GM04503 (cell line): ENCODE measurements at regions not wholly inside any gene's neighbourhood (a gene's known extent, or its start where the extent isn't known, plus 50 kb on each side); places are given as distances from the start of the nearest gene placed in this dataset.
"Not testable (repeated sequence)": the region's sequence is repeated elsewhere in the genome, so short reads cannot be mapped to it uniquely, and the experiment has no call there.

ENCODE experiments used
- DNase-seq: peaks from one replicate; pipeline ENCODE4 v3.0.0-alpha.2; 2012; ENCODE audit warnings: low read depth

GRCh38 chr14:27245947-27246346 lies 648.1 kb upstream of the NOVA1 start:
- no peak for DNase-seq

DNA sequence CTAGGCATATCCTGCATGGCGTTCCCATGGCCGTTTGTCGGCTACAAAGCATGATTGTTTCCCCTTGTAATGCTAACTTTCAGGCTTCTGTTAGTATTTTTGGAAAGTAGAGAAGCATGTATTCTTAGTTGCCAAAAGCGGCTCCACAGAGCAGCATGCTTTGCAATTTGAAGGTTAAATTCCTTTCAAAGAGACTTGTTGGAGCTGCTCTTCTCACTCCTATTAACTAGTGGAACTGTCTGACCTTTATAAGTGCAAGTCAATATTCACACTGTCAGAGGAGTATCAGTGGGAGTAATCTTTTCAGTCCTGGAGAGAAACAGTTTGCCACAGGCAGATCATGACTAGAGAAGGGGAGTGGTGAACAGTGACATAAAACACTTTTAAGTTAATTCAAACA lies 656.1 kb upstream of the NOVA1 start:
- no peak for DNase-seq

GRCh38 chr14:27256805-27257204 lies 659.0 kb upstream of the NOVA1 start:
- DNase-seq = no peak

DNA sequence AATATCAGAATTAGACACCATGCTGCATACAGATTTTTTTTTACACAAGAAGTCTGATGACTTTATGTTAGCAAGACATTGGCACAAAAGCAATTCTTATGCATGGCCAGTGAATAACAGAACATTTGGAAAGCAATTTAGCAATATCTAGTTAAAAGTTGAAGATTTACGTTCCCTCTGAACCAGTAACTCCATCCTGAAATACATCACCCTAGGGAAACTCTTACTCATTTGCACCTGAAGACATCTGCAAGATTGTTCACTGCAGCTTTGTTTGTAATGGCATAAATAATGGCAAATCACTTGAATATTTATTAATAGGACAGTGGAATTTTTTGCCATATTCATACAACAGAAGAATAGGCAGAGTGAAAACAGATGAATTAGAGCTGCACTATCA lies 670.0 kb upstream of the NOVA1 start:
- DNase-seq = no peak

DNA sequence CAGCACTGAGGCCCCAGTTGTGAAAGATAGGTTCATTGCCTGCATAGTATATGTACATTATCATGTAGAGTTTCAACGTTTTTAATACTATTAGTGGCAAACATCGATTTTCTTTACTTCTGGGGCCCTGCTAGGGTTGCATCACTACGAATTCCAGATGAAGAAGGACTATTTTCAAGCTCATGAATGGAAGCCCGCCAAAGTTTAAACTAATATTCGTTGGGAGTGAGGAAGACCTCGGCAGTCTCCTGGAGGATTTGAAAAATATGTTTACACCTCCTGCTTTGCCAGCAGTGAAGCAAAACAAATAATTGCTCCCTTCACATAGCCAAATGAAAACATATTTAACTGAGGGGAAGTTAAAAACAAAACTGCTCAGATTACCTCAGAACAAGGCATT lies 672.9 kb upstream of the NOVA1 start:
- DNase-seq = no peak

DNA sequence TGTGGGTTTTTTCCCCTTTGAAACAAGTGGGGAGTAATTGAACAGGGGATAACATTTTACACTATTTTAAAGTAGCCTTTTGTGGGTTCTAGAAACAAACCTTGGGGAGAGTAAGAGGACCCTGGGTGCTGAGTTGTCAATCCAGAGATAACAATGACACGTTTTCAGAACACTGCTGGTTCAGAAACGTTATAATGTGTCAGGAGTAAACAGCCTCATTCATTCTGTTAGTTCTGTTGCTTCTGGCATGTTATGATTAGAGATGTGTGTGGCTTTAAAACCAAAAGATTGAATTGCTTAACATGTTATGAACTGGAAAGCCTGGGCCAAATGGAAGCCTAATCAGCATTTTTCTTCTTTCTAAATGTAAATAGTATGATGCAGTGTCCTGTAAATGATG lies 680.5 kb upstream of the NOVA1 start:
- DNase-seq = no peak

DNA sequence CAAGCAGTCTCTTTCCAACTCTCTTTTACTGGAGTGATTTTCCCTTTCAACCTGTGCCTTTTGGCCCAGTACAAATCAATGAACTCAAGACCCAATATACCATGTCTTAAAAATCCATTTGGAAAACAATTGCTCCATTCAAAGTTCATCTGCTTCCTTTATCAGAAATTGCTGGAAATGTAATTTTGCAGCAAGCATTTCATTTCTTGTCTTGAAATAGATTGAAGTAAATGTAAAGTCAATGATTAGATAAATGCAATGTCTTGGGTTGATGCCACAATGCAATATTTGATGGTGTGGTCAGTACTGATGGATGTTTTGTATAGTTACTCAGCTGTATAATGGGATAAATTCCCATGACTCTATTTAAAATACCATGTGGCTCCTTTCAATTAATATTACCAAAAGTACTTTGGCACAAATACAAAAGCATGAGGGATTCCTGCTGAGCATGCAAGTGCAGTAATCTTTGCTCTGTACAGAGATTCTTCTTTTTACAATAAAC lies 707.7 kb upstream of the NOVA1 start:
- no peak for DNase-seq

GRCh38 chr14:27312730-27313129 lies 714.9 kb upstream of the NOVA1 start:
- DNase-seq = not testable (repeated sequence)

DNA sequence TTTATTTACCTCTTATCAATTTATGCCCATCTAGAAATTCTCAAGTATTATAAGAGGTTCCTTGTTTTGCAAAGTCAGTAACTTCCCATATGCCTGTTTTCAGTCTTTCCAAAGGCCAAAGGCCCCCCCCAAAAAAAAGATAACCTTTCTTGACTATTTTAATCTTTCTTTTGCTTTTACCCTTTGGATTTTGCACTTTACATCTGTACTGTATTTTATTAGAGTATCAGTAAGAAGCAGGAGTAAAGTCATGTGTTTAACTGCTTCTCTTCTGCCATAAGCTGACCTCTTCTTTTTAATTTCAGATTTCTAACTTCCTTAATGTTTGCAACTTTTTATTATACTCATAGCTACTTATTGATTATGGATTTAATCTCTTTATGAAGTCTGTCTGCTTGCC lies 716.4 kb upstream of the NOVA1 start:
- DNase-seq = no peak

GRCh38 chr14:27315477-27315876 lies 717.6 kb upstream of the NOVA1 start:
- DNase-seq = no peak

DNA sequence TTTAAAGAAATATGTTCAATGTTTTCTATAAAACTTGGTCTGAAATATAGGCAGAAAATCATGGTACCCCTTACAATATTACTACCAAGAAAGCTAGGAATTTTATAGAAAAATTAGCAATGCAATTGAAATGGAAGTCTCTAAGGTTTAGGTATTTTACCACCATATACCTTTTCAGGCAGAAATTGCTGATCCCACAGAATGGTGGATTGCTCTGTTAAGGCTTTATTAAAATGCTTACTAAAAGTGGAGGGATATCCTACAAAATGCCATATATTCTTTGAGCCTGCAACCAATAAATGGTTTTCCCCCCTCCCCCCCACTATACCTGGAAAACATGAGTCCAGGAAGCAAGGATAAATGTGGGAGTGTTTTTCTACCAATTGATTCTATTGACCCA lies 718.1 kb upstream of the NOVA1 start:
- DNase-seq = no peak

DNA sequence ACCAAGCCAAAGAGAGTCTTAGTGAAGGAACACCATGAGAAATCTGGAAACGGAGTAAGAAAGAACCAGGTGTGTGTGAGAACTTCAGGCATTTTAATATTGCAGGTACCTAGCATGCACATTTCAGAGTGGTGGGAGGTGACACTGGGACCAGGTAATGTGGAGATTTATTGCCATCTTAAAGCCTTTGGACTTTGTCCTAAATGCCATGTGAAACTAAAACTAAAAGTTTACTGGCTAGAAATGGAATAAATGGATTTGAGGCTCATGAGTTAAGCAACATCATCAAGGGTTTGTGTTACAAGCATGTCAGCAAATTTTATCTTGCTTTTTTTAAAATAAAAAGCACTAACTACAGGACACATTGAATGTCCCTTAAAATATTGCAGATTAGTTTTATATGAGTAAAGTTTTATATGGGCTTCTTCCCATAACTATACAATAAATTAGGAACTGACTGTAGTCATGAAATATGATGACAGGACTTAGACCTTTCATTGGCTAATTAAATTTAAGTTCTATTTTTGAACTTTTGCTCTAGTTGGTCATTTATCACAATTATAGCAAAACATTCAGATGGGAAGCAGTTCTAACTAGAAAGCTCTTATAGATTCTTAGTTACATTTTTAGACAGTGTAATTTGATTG lies 721.1 kb upstream of the NOVA1 start:
- DNase-seq = no peak

DNA sequence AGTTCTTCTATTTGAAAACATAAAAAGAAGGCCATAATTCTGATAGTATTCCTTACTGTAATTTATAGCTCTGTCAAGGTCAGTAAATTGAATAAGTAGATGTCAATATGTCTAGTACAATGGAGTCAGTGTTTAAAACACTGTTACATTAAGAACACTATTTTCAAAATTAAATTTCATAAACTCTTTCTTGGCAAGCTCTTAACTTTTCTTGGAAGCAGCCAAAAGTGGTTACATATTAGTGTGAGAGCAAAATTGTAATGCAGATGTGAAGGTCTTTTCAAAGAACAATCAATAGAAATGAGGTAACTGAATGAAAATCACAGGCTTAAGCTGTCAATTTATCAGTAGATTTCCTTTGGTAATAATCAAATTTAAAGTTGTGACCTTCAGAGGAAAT lies 722.4 kb upstream of the NOVA1 start:
- DNase-seq = no peak

DNA sequence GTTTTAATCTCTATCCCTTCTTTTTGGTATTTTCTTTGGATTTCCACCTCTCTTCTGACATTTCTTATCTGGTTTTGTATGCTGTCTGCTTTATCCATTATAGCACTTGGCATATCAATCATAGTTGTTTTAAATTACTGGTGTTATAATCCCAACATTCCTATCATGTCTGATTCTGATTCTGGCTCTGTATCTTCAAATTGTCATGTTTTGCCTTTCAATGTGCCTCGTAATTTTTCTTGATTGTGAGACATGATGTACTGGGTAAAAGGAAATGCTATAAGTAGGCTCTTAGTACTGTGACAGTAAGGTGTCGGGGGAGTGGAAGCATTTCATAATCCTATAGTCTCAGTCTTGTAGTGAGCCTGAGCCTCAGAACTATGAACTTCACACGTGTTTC lies 729.3 kb upstream of the NOVA1 start:
- no peak for DNase-seq

DNA sequence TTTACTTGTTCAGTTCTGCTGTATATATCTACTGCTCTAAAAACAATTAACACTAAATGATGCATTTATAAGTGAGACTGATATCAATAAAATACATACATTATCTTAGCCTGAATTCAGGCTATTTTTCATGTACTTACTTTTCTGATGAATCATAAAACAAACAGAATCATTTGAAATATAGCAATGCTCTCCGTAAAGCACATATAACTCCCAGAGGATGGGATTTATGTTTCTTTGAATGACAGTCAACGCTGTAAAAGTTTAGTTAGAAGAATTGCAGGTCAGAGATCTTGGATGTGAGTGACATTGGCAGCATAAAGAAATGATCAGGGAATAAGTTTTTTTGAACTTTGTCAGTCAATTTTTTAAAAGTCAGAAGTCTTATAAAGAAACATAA lies 740.2 kb upstream of the NOVA1 start:
- no peak for DNase-seq

DNA sequence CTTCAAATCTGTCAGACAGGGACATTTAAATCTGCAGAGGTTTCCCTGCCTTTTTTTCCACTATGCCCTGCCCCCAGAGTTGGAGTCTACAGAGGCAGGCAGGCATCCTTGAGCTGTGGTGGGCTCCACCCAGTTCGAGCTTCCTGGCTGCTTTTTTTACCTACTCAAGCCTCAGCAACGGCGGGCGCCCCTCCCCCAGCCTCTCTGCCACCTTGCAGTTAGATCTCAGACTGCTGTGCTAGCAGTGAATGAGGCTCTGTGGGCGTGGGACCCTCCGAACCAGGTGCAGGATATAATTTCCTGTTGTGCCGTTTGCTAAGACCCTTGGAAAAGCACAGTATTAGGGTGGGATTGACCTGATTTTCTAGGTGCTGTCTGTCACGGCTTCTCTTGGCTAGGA lies 765.2 kb upstream of the NOVA1 start:
- not testable (repeated sequence) for DNase-seq

DNA sequence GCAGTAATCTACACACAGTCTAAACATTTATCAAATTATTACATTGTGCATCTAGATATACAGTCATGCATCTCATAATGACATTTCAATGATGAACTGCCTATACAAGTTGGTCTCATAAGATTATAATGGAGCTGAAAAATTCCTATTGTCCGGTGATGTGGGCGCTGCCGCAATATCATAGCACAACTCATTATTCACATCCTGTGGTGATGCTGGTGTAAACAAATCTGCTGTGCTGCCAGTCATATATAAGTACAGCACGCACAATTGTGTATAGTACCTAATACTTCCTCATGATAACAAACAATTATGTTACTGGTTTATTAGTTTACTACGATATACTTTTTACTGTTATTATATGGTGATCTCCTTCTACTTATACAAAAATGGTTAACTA lies 768.8 kb upstream of the NOVA1 start:
- no peak for DNase-seq

DNA sequence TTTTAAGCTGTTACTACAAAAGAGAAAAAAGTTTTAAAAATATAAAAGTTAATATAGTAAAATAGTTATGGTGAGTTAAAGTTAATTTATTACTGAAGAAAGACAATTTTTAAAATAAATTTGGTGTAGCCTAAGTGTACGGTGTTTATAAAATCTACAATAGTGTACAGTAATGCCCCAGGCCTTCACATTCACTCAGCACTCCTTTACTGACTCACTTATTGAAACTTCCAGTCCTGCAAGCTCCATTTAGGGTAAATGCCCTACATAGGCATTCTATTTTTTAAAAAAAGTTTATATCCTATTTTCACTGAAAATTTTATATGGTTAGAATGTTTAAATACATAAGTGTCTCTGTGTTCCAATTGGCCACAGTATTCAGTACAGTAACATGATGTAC lies 769.5 kb upstream of the NOVA1 start:
- no peak for DNase-seq

GRCh38 chr14:27370074-27370473 lies 772.2 kb upstream of the NOVA1 start:
- DNase-seq = no peak

DNA sequence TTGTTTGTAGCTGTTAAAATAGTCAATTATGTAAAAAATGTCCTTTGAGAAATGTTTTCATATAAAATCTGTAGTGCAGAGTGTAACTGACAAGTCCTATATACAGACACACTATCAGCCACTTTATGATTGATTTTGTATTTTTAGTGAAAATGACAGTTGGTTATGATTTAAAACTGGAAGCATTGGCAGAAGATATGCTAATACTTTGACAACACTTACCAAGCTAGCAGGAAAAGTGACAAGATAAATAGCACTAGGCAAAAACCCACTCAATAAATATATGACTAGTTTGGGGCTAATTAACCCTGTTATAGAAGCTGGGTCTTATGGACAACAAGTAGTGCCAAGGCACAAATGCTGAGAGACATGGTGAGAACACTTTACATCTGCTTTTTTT lies 772.9 kb upstream of the NOVA1 start:
- DNase-seq = no peak

DNA sequence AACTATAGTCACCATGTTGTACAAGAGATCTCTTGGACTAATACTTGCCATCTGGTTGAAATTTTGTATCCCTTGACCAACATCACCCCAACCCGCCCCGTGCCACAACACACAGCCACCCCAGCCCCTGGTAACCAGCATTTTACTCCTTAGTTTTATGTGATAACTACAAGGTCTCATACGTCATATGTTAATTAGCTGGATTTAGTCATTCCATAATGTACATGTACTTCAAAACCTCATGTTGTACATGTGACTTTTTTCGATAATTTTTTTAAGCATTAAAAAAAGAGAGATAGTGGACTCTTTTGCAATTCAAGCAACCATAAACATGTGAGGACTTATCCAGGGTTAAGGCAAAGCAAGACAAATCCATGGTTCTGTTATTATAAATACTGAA lies 773.4 kb upstream of the NOVA1 start:
- no peak for DNase-seq

DNA sequence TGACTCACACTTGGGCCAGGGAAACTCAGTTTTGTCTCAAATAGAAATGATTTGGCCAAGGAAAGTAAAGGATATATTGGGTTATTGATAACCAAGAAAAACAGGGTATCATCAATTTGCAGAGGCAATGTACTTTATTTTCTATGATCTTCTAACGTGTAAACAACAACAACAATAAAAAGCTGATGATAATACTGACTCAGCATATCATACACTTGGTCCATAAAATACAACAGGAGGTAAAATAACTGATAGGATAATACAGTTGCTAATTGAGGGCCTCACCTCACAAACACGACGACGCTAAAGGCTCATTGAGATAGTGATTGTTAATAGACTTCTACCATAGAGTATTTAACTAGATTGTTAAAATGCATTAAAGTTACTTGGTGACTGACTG lies 774.0 kb upstream of the NOVA1 start:
- DNase-seq = no peak

DNA sequence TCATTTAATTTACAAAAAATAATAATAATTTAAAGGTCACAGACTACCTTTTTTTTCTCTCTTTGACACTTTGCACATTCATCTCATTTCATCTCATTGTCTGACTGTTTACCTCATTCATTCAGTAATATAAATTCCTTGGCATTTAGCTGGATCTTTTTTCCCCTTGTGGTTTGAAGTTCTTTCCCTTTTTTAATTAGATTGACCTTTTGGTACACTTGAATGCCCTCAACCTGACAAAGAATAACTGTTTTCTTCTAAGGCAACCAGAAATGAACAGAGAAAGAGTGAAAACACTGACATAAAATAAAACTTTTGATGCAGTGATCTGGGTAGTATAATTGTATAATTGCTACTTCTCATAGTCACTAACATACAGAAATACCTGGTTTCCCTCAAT lies 774.9 kb upstream of the NOVA1 start:
- DNase-seq = no peak

GRCh38 chr14:27384124-27384523 lies 786.3 kb upstream of the NOVA1 start:
- DNase-seq = no peak

GRCh38 chr14:27386391-27386790 lies 788.6 kb upstream of the NOVA1 start:
- DNase-seq = no peak
